Esophagus muscularis mucosa (tissue), 4 donors: ENCODE measurements at regions not wholly inside any gene's neighbourhood (a gene's known extent, or its start where the extent isn't known, plus 50 kb on each side); places are given as distances from the start of the nearest gene placed in this dataset.

Experiments
- DNase-seq: peaks from one replicate; pipeline ENCODE4 v3.0.0-alpha.2; 2017; ENCODE audit errors: extremely low spot score
- H3K27ac ChIP-seq, 4 donors: fragments of 200-600 bp; sonication (generic); replicated peaks in 1 of 4; 1 replicate in 3 of 4; 2 replicates in 1 of 4; pipeline ENCODE4 v1.5.1; 2016 to 2019; ENCODE audit warnings: mild to moderate bottlenecking in 1 of 4
- H3K27me3 ChIP-seq, 4 donors: fragments of 200-600 bp; sonication (generic); one replicate each; pipeline versions ENCODE4 v1.5.1 to v1.6.0; 2016 to 2019
- H3K36me3 ChIP-seq, 4 donors: fragments of 200-600 bp; sonication (generic); one replicate each; pipeline ENCODE4 v1.5.1; 2016 to 2019
- H3K4me1 ChIP-seq, 4 donors: fragments of 200-600 bp; sonication (generic); one replicate each; pipeline ENCODE4 v1.5.1; 2016 to 2019
- H3K4me3 ChIP-seq, 4 donors: fragments of 200-600 bp; sonication (generic); 1 replicate in 2 of 4; 2 replicates in 2 of 4; pipeline ENCODE4 v1.5.1; 2016 to 2019; ENCODE audit warnings: mild to moderate bottlenecking in 4 of 4, moderate library complexity in 1 of 4
- H3K9me3 ChIP-seq, 4 donors: fragments of 200-600 bp; sonication (generic); 1 replicate in 3 of 4; 2 replicates in 1 of 4; pipeline ENCODE4 v1.5.1; 2016 to 2019
- EP300 ChIP-seq: sonication (generic); formaldehyde crosslinking; IDR thresholded peaks from one replicate; pipeline ENCODE4 v1.6.1; 2017; ENCODE audit warnings: antibody characterized with exemption
- POLR2A ChIP-seq: fragments of 450-650 bp; IDR thresholded peaks from one replicate; pipeline ENCODE4 v1.6.1; 2017; ENCODE audit warnings: antibody characterized with exemption, moderate library complexity, mild to moderate bottlenecking, low read depth
- POLR2AphosphoS5 ChIP-seq, 2 donors: sonication (generic); formaldehyde crosslinking; IDR thresholded peaks; one replicate each; pipeline ENCODE4 v1.6.1; 2017; ENCODE audit warnings: antibody characterized with exemption in 2 of 2
- WGBS: methylation state at CpG from one replicate; pipeline ENCODE4 v1.1.5; 2018; 5-methylcytosine and 5-hydroxymethylcytosine counted together
- intact Hi-C: fragments of 100-400 bp; cut with DNase I; formaldehyde crosslinking; loops from one replicate; pipeline ENCODE4 v1.15.1; 2023
- TF ChIP-seq, protein P1 (sequence below), 3 experiments: fragments of 200-600 bp in 2 of 3; fragments of 450-650 bp in 1 of 3; sonication (generic) in 2 of 3; IDR thresholded peaks; one replicate each; pipeline ENCODE4 v1.5.1; 2017 to 2019; ENCODE audit warnings: antibody characterized with exemption in 3 of 3, mild to moderate bottlenecking in 2 of 3, moderate library complexity in 1 of 3

DNA sequence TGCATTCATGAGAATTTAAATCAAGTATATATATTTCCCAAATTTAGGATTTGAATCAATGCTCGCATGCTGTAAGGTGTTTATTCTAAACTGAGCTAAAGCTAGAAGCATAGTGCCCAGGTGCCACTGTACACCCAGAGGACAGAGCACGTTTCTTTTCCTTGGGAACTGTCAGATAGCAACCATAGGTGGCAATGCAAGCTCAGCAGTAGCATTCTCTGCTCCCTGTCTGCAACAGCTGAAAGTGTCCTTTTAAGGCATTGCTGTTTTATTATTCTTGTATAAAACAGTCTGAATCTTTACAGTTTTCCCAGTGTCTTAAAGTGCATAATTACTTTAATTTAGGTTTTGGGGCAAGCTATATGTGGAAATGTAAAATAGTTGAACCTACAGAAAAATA is 443.4 kb upstream of the MMS22L start:
- H3K36me3 ChIP-seq = no peaks in the 10 kb centered on the region
- H3K4me1 ChIP-seq = no peaks in the 10 kb centered on the region
- 47% methylated on average over 2 of the region's 2 CpGs for WGBS
- H3K27me3 ChIP-seq = no peaks in the 10 kb centered on the region
- TF ChIP-seq, protein P1, sequence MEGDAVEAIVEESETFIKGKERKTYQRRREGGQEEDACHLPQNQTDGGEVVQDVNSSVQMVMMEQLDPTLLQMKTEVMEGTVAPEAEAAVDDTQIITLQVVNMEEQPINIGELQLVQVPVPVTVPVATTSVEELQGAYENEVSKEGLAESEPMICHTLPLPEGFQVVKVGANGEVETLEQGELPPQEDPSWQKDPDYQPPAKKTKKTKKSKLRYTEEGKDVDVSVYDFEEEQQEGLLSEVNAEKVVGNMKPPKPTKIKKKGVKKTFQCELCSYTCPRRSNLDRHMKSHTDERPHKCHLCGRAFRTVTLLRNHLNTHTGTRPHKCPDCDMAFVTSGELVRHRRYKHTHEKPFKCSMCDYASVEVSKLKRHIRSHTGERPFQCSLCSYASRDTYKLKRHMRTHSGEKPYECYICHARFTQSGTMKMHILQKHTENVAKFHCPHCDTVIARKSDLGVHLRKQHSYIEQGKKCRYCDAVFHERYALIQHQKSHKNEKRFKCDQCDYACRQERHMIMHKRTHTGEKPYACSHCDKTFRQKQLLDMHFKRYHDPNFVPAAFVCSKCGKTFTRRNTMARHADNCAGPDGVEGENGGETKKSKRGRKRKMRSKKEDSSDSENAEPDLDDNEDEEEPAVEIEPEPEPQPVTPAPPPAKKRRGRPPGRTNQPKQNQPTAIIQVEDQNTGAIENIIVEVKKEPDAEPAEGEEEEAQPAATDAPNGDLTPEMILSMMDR (IDR thresholded peaks at IDR 0.05) = no peak
- no peak for TF ChIP-seq POLR2A
- no peak for TF ChIP-seq EP300
- no peak for TF ChIP-seq POLR2AphosphoS5 (IDR thresholded peaks at IDR 0.05)
- no peak overlapping the region for H3K4me3 ChIP-seq
- intact Hi-C loops = no loop called here
- no peak overlapping the region for H3K27ac ChIP-seq
- no peak for DNase-seq
- H3K9me3 ChIP-seq = no peaks in the 10 kb centered on the region

DNA sequence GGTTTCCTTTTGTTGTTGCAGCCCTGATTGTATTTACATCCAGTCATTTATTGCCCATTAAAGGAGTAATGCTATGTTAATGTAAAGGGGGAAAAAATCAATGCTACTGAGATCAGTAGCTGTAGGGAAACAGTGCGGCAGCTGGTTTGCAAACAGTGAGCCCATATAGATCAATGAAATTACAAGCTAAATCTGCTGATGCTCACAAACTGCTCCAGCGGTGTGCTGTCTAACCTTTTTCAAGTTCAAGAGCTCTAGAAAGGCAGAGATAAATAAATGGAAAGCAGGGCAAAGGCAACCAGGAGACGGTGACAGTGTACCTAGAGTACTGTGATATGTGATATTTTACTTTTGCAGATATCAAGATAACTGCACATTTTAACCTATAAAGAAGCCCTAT is 449.0 kb upstream of the MMS22L start:
- WGBS = 64% methylated on average over 3 of the region's 3 CpGs
- no peaks in the 10 kb centered on the region for H3K4me1 ChIP-seq
- DNase-seq = no peak
- H3K27ac ChIP-seq = no peak overlapping the region
- no peaks in the 10 kb centered on the region for H3K36me3 ChIP-seq
- no peaks in the 10 kb centered on the region for H3K27me3 ChIP-seq
- no peaks in the 10 kb centered on the region for H3K9me3 ChIP-seq
- intact Hi-C loops = no loop called here
- TF ChIP-seq EP300 (no peak), POLR2AphosphoS5 (IDR thresholded peaks at IDR 0.05) (no peak), POLR2A (no peak)
- TF ChIP-seq, protein P1 (IDR thresholded peaks at IDR 0.05) = no peak
- H3K4me3 ChIP-seq = no peak overlapping the region

DNA sequence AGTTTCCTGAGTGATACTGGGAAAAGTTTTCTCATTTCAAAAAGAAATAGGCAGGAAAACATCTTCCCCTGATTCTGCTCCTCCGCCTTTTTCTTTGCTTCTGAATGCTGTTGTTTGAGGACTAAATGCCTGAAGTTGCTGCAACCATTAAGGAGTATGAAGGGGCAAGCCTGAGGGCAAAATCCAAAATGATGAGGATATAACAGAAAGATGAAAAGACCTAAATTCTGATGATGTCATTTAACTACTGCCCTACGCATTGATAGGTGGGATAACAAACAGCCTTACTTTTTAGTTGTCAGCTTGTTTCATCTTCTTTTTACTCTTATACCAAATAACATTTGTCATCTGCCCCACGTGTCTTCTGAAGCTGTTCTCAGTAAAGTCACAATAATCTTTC is 474.6 kb upstream of the MMS22L start:
- Histone ChIP-seq H3K4me1 (no peaks in the 10 kb centered on the region), H3K36me3 (no peaks in the 10 kb centered on the region), H3K9me3 (no peaks in the 10 kb centered on the region), H3K27me3 (no peaks in the 10 kb centered on the region), H3K27ac (no peak overlapping the region), H3K4me3 (no peak overlapping the region)
- no peak for DNase-seq
- intact Hi-C loops = no loop called here
- TF ChIP-seq, protein P1 (IDR thresholded peaks at IDR 0.05) = no peak
- no peak for TF ChIP-seq POLR2A
- TF ChIP-seq EP300 = no peak
- no peak for TF ChIP-seq POLR2AphosphoS5 (IDR thresholded peaks at IDR 0.05)
- 73% methylated on average over 3 of the region's 3 CpGs for WGBS

DNA sequence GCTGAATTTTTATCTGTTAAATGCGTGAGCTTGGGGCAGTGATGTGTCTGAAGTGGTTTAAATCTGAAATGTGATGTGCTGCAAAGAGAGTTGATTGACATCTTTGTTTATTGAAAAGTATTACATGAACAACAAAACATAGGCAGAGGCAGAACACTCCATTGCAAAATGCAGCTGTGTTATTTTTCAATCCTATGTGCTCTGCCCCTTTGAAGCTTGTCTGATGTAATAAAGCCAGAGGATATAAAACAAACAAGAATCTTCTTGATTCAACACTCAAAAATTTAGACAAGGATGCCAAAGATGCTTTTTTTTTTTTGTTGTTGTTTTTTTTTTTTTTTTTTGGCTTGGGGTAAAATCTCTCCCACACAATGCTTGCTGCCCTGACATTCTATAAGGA is 482.4 kb upstream of the MMS22L start:
- Histone ChIP-seq H3K4me3 (no peak overlapping the region), H3K27ac (no peak overlapping the region), H3K36me3 (no peaks in the 10 kb centered on the region), H3K4me1 (no peaks in the 10 kb centered on the region), H3K9me3 (no peaks in the 10 kb centered on the region), H3K27me3 (no peaks in the 10 kb centered on the region)
- DNase-seq = no peak
- intact Hi-C loops = no loop called here
- 56% methylated on average over 1 of the region's 1 CpG for WGBS
- TF ChIP-seq, protein P1 (IDR thresholded peaks at IDR 0.05) = no peak
- TF ChIP-seq POLR2AphosphoS5 (IDR thresholded peaks at IDR 0.05) = no peak
- no peak for TF ChIP-seq POLR2A
- no peak for TF ChIP-seq EP300

- Histone ChIP-seq H3K36me3 (no peaks in the 10 kb centered on the region), H3K4me3 (no peak overlapping the region), H3K9me3 (no peaks in the 10 kb centered on the region), H3K27me3 (no peaks in the 10 kb centered on the region), H3K27ac (no peak overlapping the region), H3K4me1 (no peaks in the 10 kb centered on the region)
- TF ChIP-seq POLR2AphosphoS5 (IDR thresholded peaks at IDR 0.05) (no peak), POLR2A (no peak), EP300 (no peak)
- TF ChIP-seq, protein P1 (IDR thresholded peaks at IDR 0.05) = no peak
- WGBS = 41% methylated on average over 2 of the region's 2 CpGs
- no peak for DNase-seq
- intact Hi-C loops = no loop called here
These were observed 488.4 kb upstream of the MMS22L start for GRCh38 chr6:97771372-97771771.
